GM12874 (cell line): ENCODE measurements at regions not wholly inside any gene's neighbourhood (a gene's known extent, or its start where the extent isn't known, plus 50 kb on each side); places are given as distances from the start of the nearest gene placed in this dataset.

Experiments
- TF ChIP-seq, protein P1 (sequence below): IDR thresholded peaks from 2 replicates; pipeline ENCODE4 v1.5.1; 2011; ENCODE audit warnings: low read depth, mild to moderate bottlenecking, control low read depth, low read length, moderate library complexity; ENCODE audit not compliant: insufficient read depth

DNA sequence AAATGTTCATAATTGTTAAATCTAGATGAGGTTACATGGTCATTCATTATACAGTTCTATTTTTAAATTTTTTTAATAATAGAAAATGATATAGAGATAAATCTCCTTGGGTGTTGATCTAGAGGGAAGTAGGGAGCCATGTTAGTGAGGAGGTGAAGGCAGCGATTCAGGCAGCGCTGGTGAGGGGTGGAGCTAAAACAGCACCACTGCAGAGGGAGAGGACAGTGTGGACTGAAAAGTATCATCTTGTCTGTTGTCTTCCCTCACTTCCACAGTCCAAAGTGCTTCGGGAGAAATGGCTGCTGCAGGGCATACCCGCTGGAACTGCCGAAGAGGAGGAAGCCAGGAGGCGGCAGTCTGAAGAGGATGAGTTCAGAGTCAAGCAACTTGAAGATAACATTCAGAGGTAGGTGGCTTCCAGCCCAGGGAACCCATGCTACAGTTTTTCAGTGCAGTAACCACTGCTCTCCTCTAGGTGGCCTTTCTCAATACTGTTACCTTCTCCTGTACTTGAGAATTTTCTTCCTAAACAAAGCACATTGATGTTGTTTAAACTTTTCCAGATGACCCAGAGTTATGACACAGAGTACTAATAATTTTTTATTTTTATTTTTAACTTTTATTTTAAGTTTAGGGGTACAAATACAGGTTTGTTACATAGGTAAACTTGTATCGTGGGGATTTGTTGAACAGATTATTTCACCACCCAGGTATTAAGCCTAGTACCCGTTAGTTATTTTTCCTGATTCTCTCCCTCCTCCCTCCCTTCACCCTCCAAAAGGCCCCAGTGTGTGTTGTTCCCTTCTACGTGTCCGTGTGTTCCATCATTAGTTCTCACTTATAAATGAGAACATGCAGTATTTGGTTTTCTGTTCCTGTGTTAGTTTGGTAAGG is 100.5 kb downstream of the PALM2AKAP2 start:
- TF ChIP-seq, protein P1, sequence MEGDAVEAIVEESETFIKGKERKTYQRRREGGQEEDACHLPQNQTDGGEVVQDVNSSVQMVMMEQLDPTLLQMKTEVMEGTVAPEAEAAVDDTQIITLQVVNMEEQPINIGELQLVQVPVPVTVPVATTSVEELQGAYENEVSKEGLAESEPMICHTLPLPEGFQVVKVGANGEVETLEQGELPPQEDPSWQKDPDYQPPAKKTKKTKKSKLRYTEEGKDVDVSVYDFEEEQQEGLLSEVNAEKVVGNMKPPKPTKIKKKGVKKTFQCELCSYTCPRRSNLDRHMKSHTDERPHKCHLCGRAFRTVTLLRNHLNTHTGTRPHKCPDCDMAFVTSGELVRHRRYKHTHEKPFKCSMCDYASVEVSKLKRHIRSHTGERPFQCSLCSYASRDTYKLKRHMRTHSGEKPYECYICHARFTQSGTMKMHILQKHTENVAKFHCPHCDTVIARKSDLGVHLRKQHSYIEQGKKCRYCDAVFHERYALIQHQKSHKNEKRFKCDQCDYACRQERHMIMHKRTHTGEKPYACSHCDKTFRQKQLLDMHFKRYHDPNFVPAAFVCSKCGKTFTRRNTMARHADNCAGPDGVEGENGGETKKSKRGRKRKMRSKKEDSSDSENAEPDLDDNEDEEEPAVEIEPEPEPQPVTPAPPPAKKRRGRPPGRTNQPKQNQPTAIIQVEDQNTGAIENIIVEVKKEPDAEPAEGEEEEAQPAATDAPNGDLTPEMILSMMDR, result peak; percentile 75

DNA sequence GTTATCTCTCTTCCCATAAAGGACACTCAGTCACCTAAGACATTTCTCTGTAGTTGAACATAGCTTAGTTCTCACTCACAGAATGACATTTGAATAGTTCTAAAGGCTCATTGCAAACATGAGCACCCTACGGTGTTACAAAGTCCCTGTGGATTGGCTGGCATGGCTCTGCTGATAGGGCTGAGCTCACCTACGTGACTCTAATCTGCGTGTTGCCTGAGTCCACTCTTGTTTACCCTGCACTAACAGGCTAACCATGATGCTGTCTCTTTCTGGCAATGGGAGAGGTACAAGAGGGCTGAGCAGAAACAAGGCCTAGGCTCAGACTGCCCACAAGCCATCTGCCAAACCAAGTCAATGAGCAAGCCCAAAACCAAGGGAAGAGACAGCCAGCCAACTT is 103.6 kb downstream of the PALM2AKAP2 start:
- TF ChIP-seq, protein P1, result no peak

DNA sequence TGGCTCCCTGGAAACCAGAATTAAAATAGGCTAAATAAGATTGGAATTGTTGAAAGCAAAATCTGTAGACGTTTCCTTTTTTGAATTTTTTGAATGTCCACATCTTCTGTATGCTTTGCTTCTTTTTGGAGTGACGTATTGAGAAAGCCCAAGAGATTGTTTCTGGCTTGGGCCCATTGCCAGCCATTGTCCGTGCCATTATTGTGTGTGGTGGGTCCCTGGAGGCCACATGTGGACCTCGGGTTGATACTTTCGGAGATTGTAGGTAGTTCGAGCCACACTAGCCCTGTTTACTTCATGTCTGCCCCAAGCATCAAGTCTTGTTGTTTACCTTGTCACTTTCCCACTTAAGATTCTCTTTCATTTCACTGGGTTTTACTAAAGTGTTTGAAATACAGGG is 106.0 kb downstream of the PALM2AKAP2 start:
- TF ChIP-seq, protein P1, result no peak

DNA sequence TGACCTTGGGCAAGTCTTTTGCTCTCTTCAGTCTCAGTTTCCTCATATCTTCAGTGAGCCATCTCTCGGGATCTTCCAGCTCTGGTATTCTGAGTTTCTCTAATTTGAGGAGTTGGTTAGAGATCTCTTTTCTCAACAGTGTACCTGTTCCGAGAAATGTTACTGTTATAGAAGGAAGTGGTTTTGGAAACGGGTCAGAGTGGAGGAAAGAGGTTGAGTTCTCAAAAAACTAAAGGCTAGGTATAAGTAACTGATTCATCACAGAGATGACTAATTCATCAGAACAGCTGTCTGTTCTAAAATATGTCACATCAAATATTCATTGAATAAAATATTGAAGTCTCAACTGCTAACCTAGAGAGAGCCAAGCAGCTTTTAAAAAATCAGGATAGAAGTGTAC is 106.6 kb downstream of the PALM2AKAP2 start:
- TF ChIP-seq, protein P1, result no peak

DNA sequence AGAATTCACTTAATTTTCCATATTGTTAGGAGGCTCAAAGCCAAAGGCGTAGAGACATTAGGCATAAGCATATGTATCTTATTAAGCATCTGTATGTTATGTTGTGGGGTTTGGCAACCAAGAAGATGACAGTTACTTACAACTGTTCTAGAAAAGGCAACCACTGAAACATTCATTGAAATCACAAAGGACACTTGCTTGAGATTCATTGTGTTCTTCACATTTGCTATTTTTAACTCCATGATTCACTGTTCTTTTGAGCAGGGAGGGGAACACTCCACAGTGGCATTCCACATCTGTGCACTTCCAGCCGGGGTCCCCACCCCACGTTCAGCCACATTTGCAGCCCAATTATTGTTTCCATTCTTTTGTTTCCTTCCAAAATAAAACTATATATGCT is 107.1 kb downstream of the PALM2AKAP2 start:
- TF ChIP-seq, protein P1, result no peak

DNA sequence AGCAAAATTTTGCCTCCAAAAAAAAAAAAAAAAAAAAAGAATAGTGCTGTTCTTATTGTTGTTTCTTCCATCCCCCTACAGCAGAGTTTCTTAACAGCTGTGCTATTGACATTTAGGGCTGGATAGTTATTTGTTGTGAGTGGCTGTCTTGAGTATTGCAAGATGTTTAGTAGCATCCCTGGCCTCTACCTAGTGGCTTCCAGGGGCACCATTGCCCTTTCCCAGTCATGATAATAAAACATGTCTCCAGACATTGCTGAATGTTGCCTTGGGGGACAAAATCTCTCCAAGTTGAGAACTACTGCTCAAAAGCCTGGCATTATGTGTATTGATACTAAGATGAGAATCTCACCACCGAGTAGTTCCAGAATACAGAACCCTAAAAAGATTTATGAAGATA is 108.7 kb downstream of the PALM2AKAP2 start:
- TF ChIP-seq, protein P1, result no peak

DNA sequence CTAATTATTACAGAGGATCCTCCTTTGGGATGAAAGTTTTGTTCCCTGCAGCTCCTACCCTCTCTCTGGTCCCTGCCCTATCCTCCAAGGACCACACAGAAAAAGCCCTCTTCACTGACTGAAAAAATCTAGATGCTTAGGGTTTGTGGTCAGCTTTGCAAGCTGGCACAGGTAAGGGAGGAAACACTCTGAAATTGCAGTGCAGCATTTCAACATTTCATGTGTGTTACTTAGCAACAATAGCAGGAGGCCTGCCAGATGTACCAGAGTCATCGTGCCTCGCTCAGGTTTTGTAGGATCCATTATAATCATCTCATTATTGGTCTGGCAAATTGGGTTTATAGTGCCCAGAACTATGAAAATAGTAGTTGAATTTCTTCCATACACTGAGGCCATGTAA is 109.5 kb downstream of the PALM2AKAP2 start:
- TF ChIP-seq, protein P1, result no peak
